ENCODE measurements at regions not wholly inside any gene's neighbourhood (a gene's known extent, or its start where the extent isn't known, plus 50 kb on each side); places are given as distances from the start of the nearest gene placed in this dataset.

DNA sequence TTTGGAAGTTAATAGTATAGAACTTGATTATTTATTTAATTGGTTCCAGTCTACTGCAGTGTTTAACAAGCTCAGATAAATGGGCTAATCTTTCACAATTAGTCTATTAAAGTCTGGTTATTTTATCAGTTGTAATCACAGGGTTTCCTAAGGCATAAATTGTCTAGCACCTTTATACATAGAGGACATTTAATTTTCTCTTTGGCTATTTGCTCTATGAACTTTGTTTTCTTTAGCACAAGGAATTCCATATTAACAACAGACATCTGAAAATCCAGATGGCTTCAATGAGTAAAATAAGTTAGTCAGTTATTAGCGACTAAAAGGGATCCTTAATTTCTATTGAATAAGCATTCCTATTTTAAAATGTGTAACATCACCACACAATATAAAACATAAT, 1350.8 kb upstream of the SLC10A2 start:
- Mint-ChIP-seq H3K4me1 (no peaks in the 10 kb centered on the region), H3K9me3 (peaks cover 0 to 12% (median 2%) of the 10 kb centered on the region in 7 donors), H3K4me3 (no peak overlapping the region), H3K36me3 (no peaks in the 10 kb centered on the region), H3K27me3 (no peaks in the 10 kb centered on the region), H3K27ac (no peak overlapping the region)
- DNase-seq (no peak), ATAC-seq (ENCODE audit: low read depth in 2 of 2) (no peak)
- Histone ChIP-seq H3K27me3 (ENCODE audit: control insufficient read depth, insufficient read depth, low read length) (no peaks in the 10 kb centered on the region), H3K4me3 (ENCODE audit: low read depth, low read length) (no peak overlapping the region), H3K36me3 (ENCODE audit: control insufficient read depth, insufficient read depth, low read length) (no peaks in the 10 kb centered on the region), H3K27ac (ENCODE audit: insufficient read depth, low read length, poor library complexity, severe bottlenecking) (no peak overlapping the region), H3K9me3 (ENCODE audit: control insufficient read depth in 2 of 2, low read length in 2 of 2) (no peaks in the 10 kb centered on the region), H3K4me1 (ENCODE audit: control insufficient read depth, insufficient read depth, low read length, poor library complexity, severe bottlenecking) (no peaks in the 10 kb centered on the region)

DNA sequence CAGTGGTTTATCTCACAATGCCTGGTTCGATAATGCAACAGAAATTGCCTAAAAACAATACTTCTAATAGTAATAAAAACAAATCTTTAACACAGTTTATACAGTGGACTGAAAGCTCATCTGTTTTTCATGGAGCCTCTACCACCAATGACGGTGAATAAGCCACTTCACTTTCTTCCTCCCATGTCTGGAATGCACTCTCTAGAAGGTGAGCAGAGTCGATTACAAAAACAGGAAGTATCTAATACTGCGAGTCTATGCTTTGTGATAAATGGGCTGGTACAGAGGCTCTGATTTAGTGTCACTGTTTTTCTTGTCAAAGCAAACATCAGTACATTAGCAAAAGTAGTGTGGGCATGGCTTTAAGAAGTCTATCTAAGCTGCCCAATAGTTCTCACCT, 1348.6 kb upstream of the SLC10A2 start:
- Mint-ChIP-seq H3K4me1 (no peaks in the 10 kb centered on the region), H3K4me3 (no peak overlapping the region), H3K27me3 (no peaks in the 10 kb centered on the region), H3K36me3 (no peaks in the 10 kb centered on the region), H3K9me3 (peaks cover 0 to 9% (median 4%) of the 10 kb centered on the region in 7 donors), H3K27ac (no peak overlapping the region)
- Histone ChIP-seq H3K27me3 (ENCODE audit: control insufficient read depth, insufficient read depth, low read length) (no peaks in the 10 kb centered on the region), H3K36me3 (ENCODE audit: control insufficient read depth, insufficient read depth, low read length) (no peaks in the 10 kb centered on the region), H3K9me3 (ENCODE audit: control insufficient read depth in 2 of 2, low read length in 2 of 2) (no peaks in the 10 kb centered on the region), H3K4me1 (ENCODE audit: control insufficient read depth, insufficient read depth, low read length, poor library complexity, severe bottlenecking) (no peaks in the 10 kb centered on the region), H3K4me3 (ENCODE audit: low read depth, low read length) (no peak overlapping the region), H3K27ac (ENCODE audit: insufficient read depth, low read length, poor library complexity, severe bottlenecking) (no peak overlapping the region)
- ATAC-seq (ENCODE audit: low read depth in 2 of 2) (no peak), DNase-seq (no peak)

DNA sequence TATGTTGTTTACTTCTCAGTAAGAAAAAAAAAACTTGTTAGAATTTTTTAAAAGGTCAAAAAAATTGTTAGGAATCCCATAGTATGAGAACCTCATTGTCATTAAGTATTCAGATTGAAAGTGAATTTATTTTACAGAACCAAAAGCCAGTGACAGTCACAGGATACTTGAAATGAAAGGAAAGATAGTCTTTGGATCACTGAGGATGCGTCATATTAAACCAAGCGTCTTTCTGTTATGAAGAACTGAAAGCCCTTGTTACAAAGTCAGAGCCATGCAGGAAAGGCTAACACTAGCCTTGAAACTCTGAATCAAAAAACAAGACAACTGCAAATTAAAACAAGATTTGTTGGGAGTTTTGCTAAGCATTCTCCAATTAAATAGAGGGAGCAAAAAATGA, 1348.0 kb upstream of the SLC10A2 start:
- Histone ChIP-seq H3K36me3 (ENCODE audit: control insufficient read depth, insufficient read depth, low read length) (no peaks in the 10 kb centered on the region), H3K27ac (ENCODE audit: insufficient read depth, low read length, poor library complexity, severe bottlenecking) (no peak overlapping the region), H3K4me3 (ENCODE audit: low read depth, low read length) (no peak overlapping the region), H3K9me3 (ENCODE audit: control insufficient read depth in 2 of 2, low read length in 2 of 2) (no peaks in the 10 kb centered on the region), H3K4me1 (ENCODE audit: control insufficient read depth, insufficient read depth, low read length, poor library complexity, severe bottlenecking) (no peaks in the 10 kb centered on the region), H3K27me3 (ENCODE audit: control insufficient read depth, insufficient read depth, low read length) (no peaks in the 10 kb centered on the region)
- Mint-ChIP-seq H3K4me1 (no peaks in the 10 kb centered on the region), H3K4me3 (no peak overlapping the region), H3K9me3 (peaks cover 0 to 9% (median 4%) of the 10 kb centered on the region in 7 donors), H3K27ac (no peak overlapping the region), H3K27me3 (no peaks in the 10 kb centered on the region), H3K36me3 (no peaks in the 10 kb centered on the region)
- DNase-seq = no peak
- no peak for ATAC-seq (ENCODE audit: low read depth in 2 of 2)

DNA sequence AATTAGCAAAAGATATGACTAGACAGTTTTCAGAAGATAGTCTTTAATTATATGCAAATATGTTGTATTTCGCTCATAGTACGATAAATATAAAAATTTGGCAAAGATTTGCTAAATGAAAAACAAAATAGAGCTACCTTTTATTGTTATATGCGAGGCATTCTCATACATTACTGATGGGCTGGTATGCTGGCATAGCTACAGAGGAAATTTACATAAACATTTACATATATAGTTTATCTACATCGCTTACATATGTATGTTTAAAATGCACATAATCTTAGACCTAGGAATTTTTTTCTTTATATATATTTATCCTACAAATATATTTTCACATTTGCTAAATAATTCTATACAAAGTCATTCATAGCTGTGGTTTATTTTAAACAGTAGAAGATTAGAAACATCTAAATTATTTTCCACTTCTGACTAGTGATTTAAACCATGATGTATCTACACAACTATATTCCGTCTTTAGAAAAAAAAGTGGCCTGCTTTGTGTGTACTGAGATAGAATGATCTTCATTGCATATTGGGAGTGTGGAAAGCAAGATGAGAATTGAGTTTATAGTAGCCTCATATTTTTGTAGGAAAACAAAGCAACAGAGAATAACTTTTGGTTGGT, 1345.0 kb upstream of the SLC10A2 start:
- Histone ChIP-seq H3K9me3 (ENCODE audit: control insufficient read depth in 2 of 2, low read length in 2 of 2) (no peaks in the 10 kb centered on the region), H3K27ac (ENCODE audit: insufficient read depth, low read length, poor library complexity, severe bottlenecking) (no peak overlapping the region), H3K36me3 (ENCODE audit: control insufficient read depth, insufficient read depth, low read length) (no peaks in the 10 kb centered on the region), H3K4me3 (ENCODE audit: low read depth, low read length) (no peak overlapping the region), H3K4me1 (ENCODE audit: control insufficient read depth, insufficient read depth, low read length, poor library complexity, severe bottlenecking) (no peaks in the 10 kb centered on the region), H3K27me3 (ENCODE audit: control insufficient read depth, insufficient read depth, low read length) (no peaks in the 10 kb centered on the region)
- H3K4me1 Mint-ChIP-seq = no peaks in the 10 kb centered on the region
- H3K36me3 Mint-ChIP-seq = no peaks in the 10 kb centered on the region
- H3K27ac Mint-ChIP-seq = no peak overlapping the region
- no peaks in the 10 kb centered on the region for H3K27me3 Mint-ChIP-seq
- H3K9me3 Mint-ChIP-seq = peaks cover 1 to 7% (median 3%) of the 10 kb centered on the region in 7 donors
- ATAC-seq (ENCODE audit: low read depth in 2 of 2) (no peak), DNase-seq (no peak)
- H3K4me3 Mint-ChIP-seq = no peak overlapping the region

DNA sequence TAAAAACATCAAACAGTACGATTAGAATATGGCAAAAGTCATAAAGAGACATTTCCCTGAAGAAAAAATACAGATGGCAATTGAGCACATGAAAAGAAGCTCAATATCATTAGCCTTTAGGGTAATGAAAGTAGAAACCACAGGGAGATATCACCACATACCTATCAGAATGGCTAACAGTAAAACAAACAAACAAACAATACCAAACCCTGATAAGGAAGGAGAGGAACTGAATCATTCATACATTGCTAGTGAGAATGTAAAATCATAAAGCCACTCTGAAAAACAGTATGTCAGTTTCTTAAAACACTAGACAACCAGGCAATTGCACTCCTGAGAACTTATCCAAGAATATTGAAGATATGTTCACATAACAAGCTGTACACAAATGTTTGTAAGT, 1342.5 kb upstream of the SLC10A2 start:
- H3K9me3 ChIP-seq (ENCODE audit: control insufficient read depth in 2 of 2, low read length in 2 of 2) = no peaks in the 10 kb centered on the region
- Mint-ChIP-seq H3K27ac (no peak overlapping the region), H3K36me3 (no peaks in the 10 kb centered on the region), H3K27me3 (no peaks in the 10 kb centered on the region), H3K4me1 (no peaks in the 10 kb centered on the region), H3K4me3 (no peak overlapping the region), H3K9me3 (peaks cover 0 to 8% (median 4%) of the 10 kb centered on the region in 7 donors)
- no peaks in the 10 kb centered on the region for H3K36me3 ChIP-seq (ENCODE audit: control insufficient read depth, insufficient read depth, low read length)
- no peak overlapping the region for H3K4me3 ChIP-seq (ENCODE audit: low read depth, low read length)
- H3K27me3 ChIP-seq (ENCODE audit: control insufficient read depth, insufficient read depth, low read length) = no peaks in the 10 kb centered on the region
- no peak for DNase-seq
- no peak overlapping the region for H3K27ac ChIP-seq (ENCODE audit: insufficient read depth, low read length, poor library complexity, severe bottlenecking)
- H3K4me1 ChIP-seq (ENCODE audit: control insufficient read depth, insufficient read depth, low read length, poor library complexity, severe bottlenecking) = no peaks in the 10 kb centered on the region
- ATAC-seq (ENCODE audit: low read depth in 2 of 2) = no peak

DNA sequence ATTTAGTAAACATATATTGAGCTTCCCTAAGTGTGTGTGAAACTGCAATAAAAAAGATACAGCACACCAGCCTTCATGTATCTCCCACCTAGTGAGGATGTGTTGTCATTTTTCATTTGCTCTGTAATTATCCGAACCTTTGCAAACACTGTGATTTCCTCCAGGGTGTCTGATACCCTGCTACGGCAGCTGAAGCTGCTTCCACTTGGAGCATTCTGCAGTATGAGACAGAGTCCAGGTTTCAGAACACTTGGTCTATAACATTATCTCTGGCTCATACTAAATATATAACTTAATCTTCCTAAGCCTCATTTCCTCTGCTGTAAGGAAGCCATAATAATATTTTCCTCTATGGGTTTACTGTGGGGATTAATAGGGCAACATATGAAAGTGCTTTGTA, 1338.1 kb upstream of the SLC10A2 start:
- peaks cover 0 to 11% (median 5%) of the 10 kb centered on the region in 7 donors for H3K9me3 Mint-ChIP-seq
- Histone ChIP-seq H3K36me3 (ENCODE audit: control insufficient read depth, insufficient read depth, low read length) (no peaks in the 10 kb centered on the region), H3K9me3 (ENCODE audit: control insufficient read depth in 2 of 2, low read length in 2 of 2) (no peaks in the 10 kb centered on the region), H3K27me3 (ENCODE audit: control insufficient read depth, insufficient read depth, low read length) (no peaks in the 10 kb centered on the region), H3K4me3 (ENCODE audit: low read depth, low read length) (no peak overlapping the region), H3K4me1 (ENCODE audit: control insufficient read depth, insufficient read depth, low read length, poor library complexity, severe bottlenecking) (no peaks in the 10 kb centered on the region), H3K27ac (ENCODE audit: insufficient read depth, low read length, poor library complexity, severe bottlenecking) (no peak overlapping the region)
- H3K4me3 Mint-ChIP-seq = no peak overlapping the region
- no peaks in the 10 kb centered on the region for H3K4me1 Mint-ChIP-seq
- H3K27ac Mint-ChIP-seq = no peak overlapping the region
- no peaks in the 10 kb centered on the region for H3K27me3 Mint-ChIP-seq
- H3K36me3 Mint-ChIP-seq = no peaks in the 10 kb centered on the region
- DNase-seq (no peak), ATAC-seq (ENCODE audit: low read depth in 2 of 2) (no peak)

DNA sequence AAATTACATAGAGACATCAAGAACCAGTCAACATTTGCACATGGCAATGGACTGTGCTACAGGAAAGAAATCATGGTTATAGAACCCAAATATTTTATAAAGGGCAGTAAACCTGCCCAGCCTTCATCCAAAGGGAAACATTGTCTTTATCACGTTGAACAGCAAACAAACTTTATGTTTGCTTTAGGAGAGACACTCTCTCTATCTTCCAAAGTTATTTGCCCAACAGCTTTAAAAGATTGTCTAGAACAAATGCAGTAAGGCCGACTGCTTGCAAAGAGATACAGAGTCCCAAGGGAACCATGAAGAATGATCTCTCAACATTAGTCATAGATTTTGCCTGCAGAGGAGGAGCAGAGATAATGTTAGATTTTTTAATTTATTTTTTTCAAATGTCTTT, 1323.5 kb upstream of the SLC10A2 start:
- peaks cover 0 to 6% of the 10 kb centered on the region in 2 experiments for H3K9me3 ChIP-seq (ENCODE audit: control insufficient read depth in 2 of 2, low read length in 2 of 2)
- Mint-ChIP-seq H3K4me1 (no peaks in the 10 kb centered on the region), H3K4me3 (no peak overlapping the region), H3K36me3 (no peaks in the 10 kb centered on the region), H3K27ac (no peak overlapping the region), H3K9me3 (peaks cover 0 to 23% (median 5%) of the 10 kb centered on the region in 7 donors), H3K27me3 (no peaks in the 10 kb centered on the region)
- H3K27ac ChIP-seq (ENCODE audit: insufficient read depth, low read length, poor library complexity, severe bottlenecking) = no peak overlapping the region
- no peak overlapping the region for H3K4me3 ChIP-seq (ENCODE audit: low read depth, low read length)
- DNase-seq (no peak), ATAC-seq (ENCODE audit: low read depth in 2 of 2) (no peak)
- no peaks in the 10 kb centered on the region for H3K27me3 ChIP-seq (ENCODE audit: control insufficient read depth, insufficient read depth, low read length)
- H3K4me1 ChIP-seq (ENCODE audit: control insufficient read depth, insufficient read depth, low read length, poor library complexity, severe bottlenecking) = no peaks in the 10 kb centered on the region
- no peaks in the 10 kb centered on the region for H3K36me3 ChIP-seq (ENCODE audit: control insufficient read depth, insufficient read depth, low read length)

DNA sequence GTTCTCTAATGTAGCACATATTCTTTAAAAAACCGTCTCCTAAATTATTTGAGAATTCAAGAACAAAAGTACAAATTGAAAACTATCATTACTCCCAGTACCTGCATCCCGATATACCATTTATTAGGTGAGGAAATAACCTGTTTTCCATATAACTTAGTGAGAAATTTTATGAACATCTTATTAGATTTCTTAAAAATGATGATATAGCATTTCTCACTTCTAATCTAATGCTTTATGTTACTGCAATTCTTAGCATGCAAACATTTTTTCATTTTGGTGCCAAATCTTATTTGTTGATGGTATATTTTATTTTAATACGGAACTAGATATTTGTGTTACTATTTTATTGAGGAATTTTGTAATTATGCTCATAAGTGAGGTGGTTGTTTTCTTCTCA, 1321.3 kb upstream of the SLC10A2 start:
- ATAC-seq (ENCODE audit: low read depth in 2 of 2) = no peak
- Histone ChIP-seq H3K27ac (ENCODE audit: insufficient read depth, low read length, poor library complexity, severe bottlenecking) (no peak overlapping the region), H3K36me3 (ENCODE audit: control insufficient read depth, insufficient read depth, low read length) (no peaks in the 10 kb centered on the region), H3K27me3 (ENCODE audit: control insufficient read depth, insufficient read depth, low read length) (no peaks in the 10 kb centered on the region), H3K9me3 (ENCODE audit: control insufficient read depth in 2 of 2, low read length in 2 of 2) (peaks cover 0 to 6% of the 10 kb centered on the region in 2 experiments), H3K4me3 (ENCODE audit: low read depth, low read length) (no peak overlapping the region), H3K4me1 (ENCODE audit: control insufficient read depth, insufficient read depth, low read length, poor library complexity, severe bottlenecking) (no peaks in the 10 kb centered on the region)
- H3K4me3 Mint-ChIP-seq = no peak overlapping the region
- H3K36me3 Mint-ChIP-seq = no peaks in the 10 kb centered on the region
- H3K4me1 Mint-ChIP-seq = no peaks in the 10 kb centered on the region
- no peak overlapping the region for H3K27ac Mint-ChIP-seq
- no peak for DNase-seq
- no peaks in the 10 kb centered on the region for H3K27me3 Mint-ChIP-seq
- peaks cover 0 to 15% (median 2%) of the 10 kb centered on the region in 7 donors for H3K9me3 Mint-ChIP-seq

Data from CD4-positive, CD25-positive, alpha-beta regulatory T cell (primary cell).